ENCODE measurements at regions not wholly inside any gene's neighbourhood (a gene's known extent, or its start where the extent isn't known, plus 50 kb on each side); places are given as distances from the start of the nearest gene placed in this dataset.
A peak's percentile ranks its signal among the peaks of the same experiment; 100 is the strongest.

GRCh38 chr9:100784755-100785154 lies 206.9 kb downstream of the CAVIN4 start:
- no peak overlapping the region for H3K4me3 ChIP-seq
- H3K27me3 ChIP-seq, result no peaks in the 10 kb centered on the region
- TF ChIP-seq, protein P1, sequence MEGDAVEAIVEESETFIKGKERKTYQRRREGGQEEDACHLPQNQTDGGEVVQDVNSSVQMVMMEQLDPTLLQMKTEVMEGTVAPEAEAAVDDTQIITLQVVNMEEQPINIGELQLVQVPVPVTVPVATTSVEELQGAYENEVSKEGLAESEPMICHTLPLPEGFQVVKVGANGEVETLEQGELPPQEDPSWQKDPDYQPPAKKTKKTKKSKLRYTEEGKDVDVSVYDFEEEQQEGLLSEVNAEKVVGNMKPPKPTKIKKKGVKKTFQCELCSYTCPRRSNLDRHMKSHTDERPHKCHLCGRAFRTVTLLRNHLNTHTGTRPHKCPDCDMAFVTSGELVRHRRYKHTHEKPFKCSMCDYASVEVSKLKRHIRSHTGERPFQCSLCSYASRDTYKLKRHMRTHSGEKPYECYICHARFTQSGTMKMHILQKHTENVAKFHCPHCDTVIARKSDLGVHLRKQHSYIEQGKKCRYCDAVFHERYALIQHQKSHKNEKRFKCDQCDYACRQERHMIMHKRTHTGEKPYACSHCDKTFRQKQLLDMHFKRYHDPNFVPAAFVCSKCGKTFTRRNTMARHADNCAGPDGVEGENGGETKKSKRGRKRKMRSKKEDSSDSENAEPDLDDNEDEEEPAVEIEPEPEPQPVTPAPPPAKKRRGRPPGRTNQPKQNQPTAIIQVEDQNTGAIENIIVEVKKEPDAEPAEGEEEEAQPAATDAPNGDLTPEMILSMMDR (IDR thresholded peaks at IDR 0.05), result no peak
- ATAC-seq (no peak), DNase-seq (no peak)
- H3K36me3 ChIP-seq, result no peaks in the 10 kb centered on the region
- intact Hi-C loops (cut with DNase I), result no loop called here
- H3K27ac ChIP-seq, result no peak overlapping the region
- no peaks in the 10 kb centered on the region for H3K4me1 ChIP-seq
- H3K9me3 ChIP-seq, result peaks cover 0 to 10% of the 10 kb centered on the region in 2 donors

DNA sequence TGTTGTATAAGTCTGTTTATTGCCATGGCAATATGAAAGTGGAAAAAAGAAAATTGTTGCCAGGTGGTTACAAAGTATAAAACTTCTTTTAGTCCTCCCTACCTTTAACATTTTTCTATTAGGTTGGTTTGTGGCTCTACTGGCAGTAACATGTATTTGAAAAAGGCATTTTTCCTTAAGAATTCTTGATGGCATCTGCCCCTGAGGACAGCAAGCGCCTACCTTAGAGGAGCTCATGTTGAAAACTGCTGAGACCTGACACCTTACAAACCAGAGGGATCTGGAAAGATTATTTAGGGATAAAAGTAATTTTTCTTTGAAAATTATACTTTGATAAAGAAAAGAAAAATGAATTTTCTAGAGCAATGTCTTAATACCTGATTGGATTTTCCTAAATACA lies 208.1 kb downstream of the CAVIN4 start:
- intact Hi-C loops (cut with DNase I), result no loop called here
- Histone ChIP-seq H3K4me3 (no peak overlapping the region), H3K4me1 (no peaks in the 10 kb centered on the region), H3K27ac (no peak overlapping the region), H3K9me3 (peaks cover 0 to 10% of the 10 kb centered on the region in 2 donors), H3K36me3 (no peaks in the 10 kb centered on the region), H3K27me3 (no peaks in the 10 kb centered on the region)
- ATAC-seq (no peak), DNase-seq (no peak)
- TF ChIP-seq, protein P1 (IDR thresholded peaks at IDR 0.05), result no peak

DNA sequence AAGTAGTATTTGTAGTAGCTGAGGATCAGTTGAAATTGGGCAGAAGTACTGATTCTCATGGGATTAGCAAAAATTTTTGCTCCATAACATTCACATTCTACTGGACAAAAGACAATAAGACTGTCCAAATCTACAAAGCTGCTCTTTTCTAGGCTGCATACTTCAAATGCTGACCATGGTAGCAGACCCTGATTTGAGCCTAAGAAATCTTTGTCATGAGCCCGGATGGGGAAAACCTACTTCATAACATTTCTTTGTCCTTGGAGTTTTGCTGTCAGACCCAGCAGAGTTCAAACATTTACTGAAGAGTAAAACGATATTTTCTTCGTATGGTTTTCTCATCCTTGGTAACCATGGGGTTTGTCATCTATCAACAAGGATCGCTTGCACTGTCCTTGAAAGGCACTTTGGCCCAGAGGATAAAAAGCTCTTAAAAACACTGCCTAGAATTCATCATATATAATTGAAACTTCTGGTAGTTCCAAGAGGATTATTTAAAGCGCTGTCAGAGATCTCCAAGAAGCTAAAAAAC lies 216.9 kb downstream of the CAVIN4 start:
- Histone ChIP-seq H3K27me3 (no peaks in the 10 kb centered on the region), H3K4me3 (no peak overlapping the region), H3K36me3 (no peaks in the 10 kb centered on the region), H3K9me3 (no peaks in the 10 kb centered on the region), H3K27ac (no peak overlapping the region), H3K4me1 (no peaks in the 10 kb centered on the region)
- TF ChIP-seq, protein P1 (IDR thresholded peaks at IDR 0.05), result no peak
- DNase-seq (no peak), ATAC-seq (no peak)
- intact Hi-C loops (cut with DNase I), result no loop called here

- no peak for ATAC-seq
- intact Hi-C loops (cut with DNase I), result no loop called here
- Histone ChIP-seq H3K27me3 (no peaks in the 10 kb centered on the region), H3K4me3 (no peak overlapping the region), H3K9me3 (no peaks in the 10 kb centered on the region), H3K36me3 (no peaks in the 10 kb centered on the region), H3K4me1 (no peaks in the 10 kb centered on the region), H3K27ac (no peak overlapping the region)
- no peak for DNase-seq
- TF ChIP-seq, protein P1 (IDR thresholded peaks at IDR 0.05), result no peak
These were observed 224.6 kb upstream of the PLPPR1 start for GRCh38 chr9:100803956-100804355.

- Histone ChIP-seq H3K27ac (no peak overlapping the region), H3K4me3 (no peak overlapping the region), H3K4me1 (no peaks in the 10 kb centered on the region), H3K36me3 (no peaks in the 10 kb centered on the region), H3K9me3 (peaks cover 0 to 5% of the 10 kb centered on the region in 2 donors), H3K27me3 (no peaks in the 10 kb centered on the region)
- DNase-seq, result no peak
- peak; percentile 59 for ATAC-seq
- intact Hi-C loops (cut with DNase I), result no loop called here
- TF ChIP-seq, protein P1 (IDR thresholded peaks at IDR 0.05), result no peak
These were observed 216.9 kb upstream of the PLPPR1 start for GRCh38 chr9:100811643-100812042.
